ENCODE measurements at regions not wholly inside any gene's neighbourhood (a gene's known extent, or its start where the extent isn't known, plus 50 kb on each side); places are given as distances from the start of the nearest gene placed in this dataset.

- TF ChIP-seq EZH2phosphoT487 (IDR thresholded peaks at IDR 0.05; ENCODE audit: borderline replicate concordance) (no peak), CTCF (conservative IDR thresholded peaks at IDR 0.05; ENCODE audit: low read length) (no peak)
Observed at GRCh38 chr17:72350073-72350472, 229.3 kb downstream of the SOX9 start.

All from Loucy (cell line).